Astrocyte (in vitro differentiated cells and primary cell): ENCODE measurements at regions not wholly inside any gene's neighbourhood (a gene's known extent, or its start where the extent isn't known, plus 50 kb on each side); places are given as distances from the start of the nearest gene placed in this dataset.

Experiments
- EZH2 ChIP-seq: IDR thresholded peaks from 2 replicates; pipeline ENCODE4 v1.6.1; 2012; ENCODE audit warnings: mild to moderate bottlenecking, low read length, inconsistent platforms; ENCODE audit not compliant: insufficient read depth
- TF ChIP-seq, protein P1 (sequence below): IDR thresholded peaks from 2 replicates; pipeline ENCODE4 v1.5.1; 2011; ENCODE audit warnings: low read depth, mild to moderate bottlenecking, inconsistent platforms, low read length, moderate library complexity; ENCODE audit not compliant: insufficient read depth

- TF ChIP-seq, protein P1, sequence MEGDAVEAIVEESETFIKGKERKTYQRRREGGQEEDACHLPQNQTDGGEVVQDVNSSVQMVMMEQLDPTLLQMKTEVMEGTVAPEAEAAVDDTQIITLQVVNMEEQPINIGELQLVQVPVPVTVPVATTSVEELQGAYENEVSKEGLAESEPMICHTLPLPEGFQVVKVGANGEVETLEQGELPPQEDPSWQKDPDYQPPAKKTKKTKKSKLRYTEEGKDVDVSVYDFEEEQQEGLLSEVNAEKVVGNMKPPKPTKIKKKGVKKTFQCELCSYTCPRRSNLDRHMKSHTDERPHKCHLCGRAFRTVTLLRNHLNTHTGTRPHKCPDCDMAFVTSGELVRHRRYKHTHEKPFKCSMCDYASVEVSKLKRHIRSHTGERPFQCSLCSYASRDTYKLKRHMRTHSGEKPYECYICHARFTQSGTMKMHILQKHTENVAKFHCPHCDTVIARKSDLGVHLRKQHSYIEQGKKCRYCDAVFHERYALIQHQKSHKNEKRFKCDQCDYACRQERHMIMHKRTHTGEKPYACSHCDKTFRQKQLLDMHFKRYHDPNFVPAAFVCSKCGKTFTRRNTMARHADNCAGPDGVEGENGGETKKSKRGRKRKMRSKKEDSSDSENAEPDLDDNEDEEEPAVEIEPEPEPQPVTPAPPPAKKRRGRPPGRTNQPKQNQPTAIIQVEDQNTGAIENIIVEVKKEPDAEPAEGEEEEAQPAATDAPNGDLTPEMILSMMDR, result no peak
- no peak for TF ChIP-seq EZH2
Measured at GRCh38 chr13:111971891-111972780, 94.8 kb upstream of the SOX1 start.
